HG02938 (cell line): ENCODE measurements at regions not wholly inside any gene's neighbourhood (a gene's known extent, or its start where the extent isn't known, plus 50 kb on each side); places are given as distances from the start of the nearest gene placed in this dataset.
"Not testable (repeated sequence)": the region's sequence is repeated elsewhere in the genome, so short reads cannot be mapped to it uniquely, and the experiment has no call there.

Experiments
- ATAC-seq: cut with Tn5 transposase; IDR thresholded peaks from one replicate; pipeline ENCODE4 v1.9.1; 2021; ENCODE audit warnings: mild to moderate bottlenecking, moderate library complexity; ENCODE audit not compliant: unreplicated experiment

DNA sequence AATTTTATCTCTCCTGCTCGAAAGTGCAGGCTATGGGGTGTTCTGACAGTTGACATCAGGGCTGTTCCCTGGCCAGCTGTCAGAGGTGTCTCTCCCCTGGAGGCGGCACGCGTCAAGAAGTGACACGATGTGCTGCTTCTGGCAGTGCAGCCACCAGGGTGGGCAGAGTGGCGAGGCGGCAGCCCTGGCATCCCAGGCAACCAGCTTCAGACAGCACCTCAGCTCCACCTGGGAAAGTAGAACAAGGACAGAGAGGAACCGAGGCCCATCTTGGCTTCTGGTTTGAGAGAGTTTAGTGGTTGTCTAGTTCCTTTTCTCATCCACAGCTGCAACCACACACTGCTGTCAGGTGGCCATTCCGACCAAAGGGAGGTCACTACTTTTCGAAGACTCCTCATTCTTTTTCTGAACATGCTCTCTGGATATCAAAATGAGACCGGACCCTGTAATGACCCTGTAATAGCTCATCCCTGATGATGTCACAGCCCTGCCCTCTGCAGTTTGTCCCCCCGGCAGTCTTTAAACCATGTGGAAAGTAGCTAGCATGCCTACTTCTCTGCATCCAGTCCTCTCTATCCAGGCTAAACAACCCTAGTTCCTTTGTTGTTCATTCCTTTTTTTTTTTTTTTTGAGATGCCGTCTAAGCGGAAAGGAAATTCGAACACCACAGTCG, 381.0 kb upstream of the NRP1 start:
- ATAC-seq = no peak

DNA sequence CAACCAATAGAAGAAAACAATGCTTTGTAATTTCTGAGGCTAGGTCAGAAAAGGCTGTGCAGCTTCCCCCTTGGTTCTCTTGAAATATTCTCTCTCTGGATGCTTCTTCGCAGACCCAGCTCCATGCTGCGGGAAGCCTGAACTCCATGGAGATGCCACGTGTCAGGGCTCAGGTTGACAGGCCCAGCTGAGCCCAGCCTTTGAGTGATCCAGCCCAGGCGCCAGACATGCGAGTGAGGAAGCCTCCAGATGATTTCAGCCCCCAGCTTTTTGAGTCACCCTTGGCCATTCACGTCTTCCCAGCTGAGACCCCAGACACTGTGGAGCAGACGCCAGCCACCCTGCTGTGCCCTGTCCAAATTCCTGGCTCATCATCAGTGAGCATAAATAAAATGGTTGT, 378.4 kb upstream of the NRP1 start:
- ATAC-seq = no peak

DNA sequence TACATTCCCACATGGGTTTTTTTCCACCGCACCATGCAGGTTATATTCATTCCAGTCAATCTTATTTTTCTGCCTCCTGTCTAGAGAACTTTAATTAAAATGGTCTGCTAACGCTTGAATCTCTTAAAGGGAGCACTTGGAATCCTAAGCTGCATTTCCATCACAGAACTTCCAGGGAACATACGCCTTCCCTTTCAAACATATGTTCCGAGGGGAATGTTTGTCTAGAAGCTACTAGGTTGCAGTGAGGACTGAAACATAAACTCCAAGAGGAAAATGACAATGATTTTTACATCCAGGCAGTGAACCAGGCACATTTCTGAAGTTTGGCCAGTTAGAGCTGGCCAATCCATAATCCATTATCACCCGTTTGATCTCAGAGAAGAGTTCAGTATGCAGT, 375.5 kb upstream of the NRP1 start:
- ATAC-seq = no peak

DNA sequence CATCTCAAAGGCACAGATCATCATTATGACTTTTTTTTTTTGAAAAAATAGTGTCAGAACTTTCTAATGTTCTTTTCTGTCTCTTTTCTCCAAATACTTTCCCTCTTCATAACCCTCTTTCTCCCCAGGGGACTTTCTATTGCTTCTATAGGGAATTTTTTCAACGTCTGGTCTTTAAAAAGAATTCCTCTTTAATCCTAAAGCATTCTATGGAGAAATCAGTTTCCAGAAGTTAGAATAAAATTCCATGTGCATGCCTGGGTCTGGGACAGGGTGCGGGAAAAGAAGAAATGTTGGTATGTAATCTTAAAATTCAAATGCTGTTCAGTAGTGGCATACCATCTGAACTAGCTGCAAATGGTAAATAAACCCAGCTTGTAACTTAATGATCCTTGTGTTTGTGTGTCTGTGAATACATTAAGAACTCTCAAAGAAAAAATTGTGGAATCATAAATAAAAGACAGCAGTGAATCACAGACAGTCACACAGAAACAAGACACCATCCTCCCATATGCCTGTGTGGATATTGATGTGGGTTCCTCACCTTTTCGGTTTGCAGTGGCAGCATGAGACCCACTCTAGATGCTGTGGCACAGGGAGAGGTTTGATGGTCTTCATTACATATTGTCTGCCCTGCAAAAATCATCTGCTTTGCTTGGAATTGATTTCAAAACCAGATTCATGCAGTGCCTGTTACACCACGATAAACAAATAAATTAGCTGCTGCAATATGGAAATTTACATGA, 374.7 kb upstream of the NRP1 start:
- ATAC-seq = no peak

DNA sequence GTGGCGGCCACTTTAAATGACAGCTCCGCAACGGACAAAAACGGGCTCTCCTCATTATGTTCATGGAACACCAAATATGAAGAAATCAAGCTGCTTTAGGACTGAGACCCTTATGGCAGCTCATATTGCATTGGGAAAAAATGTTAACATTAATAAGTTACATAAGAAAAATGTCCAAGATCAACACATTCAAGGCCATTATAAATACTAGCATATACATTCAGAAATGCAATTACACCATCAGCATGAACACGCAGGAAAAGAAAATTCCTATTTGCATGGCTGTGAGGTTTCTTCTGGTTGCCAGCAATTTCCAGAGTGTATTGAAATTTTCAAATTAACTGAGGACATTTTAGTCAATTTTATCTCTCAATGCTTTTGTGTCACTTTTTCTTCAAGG, 374.1 kb upstream of the NRP1 start:
- ATAC-seq = no peak

DNA sequence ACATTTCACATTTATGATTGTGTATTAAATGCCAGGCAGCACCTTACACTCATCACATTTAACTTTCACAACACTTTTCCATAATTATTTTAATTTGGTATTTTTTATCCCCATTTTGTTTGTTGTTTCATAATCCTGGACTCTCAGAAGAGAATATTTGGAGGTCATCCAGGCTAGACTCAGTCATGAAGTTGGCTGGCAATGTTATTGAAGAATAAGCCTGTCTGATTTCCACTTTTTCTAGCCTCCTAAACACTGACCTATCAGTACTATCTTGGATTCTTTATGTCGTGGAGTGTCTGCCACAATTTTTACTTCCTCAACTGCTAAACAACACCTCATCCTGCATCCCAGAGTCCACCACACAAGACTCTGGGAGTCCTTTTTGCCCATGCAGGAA, 372.3 kb upstream of the NRP1 start:
- ATAC-seq = no peak

DNA sequence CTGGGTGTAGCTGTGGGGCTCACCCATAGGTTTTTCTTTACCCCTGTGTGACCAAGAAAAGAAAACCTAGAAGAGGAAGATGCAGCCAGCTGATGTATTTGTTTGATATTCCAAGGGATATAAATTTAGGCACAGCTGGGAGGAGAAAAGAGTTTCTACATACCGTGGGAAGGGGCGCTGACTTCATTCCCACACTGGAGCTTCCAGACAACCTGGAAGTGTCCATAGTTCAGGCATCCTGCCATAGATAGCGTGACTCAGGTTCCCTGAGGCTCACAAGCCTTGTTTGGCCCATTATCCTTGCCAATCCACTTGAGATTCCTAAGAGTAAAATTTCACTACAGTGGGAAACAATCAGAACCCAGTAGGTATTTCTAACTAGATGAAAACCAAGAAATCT, 371.7 kb upstream of the NRP1 start:
- no peak for ATAC-seq

DNA sequence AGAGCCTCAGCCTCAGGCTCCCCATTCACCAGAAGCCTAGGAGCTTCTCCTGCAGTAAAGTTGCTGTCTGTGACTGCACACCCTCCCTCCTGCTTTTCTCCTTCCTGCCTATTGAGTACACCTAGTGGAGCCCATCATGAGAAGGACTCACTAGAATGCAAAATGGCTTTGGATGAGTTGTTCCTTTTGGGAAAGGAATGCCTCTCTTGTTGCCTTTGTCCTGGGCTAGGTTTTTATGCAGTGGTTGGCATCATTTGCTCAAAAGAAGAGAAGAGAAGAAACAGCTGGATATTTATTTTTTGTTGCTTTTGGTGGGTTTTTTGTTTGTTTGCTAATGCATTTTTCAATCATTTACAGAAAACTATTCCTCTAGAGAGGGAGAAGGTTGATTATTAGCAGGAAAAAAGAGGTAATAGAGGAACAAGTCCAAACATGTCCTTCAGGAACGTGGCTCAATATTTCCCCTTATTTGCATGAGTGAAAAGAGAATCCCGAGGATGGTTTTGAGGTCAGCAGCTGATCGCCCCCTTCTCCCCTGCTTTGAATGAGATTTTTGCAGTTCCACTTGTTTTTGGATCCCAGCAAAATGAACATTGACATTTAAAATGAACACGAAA, 369.9 kb upstream of the NRP1 start:
- no peak for ATAC-seq

DNA sequence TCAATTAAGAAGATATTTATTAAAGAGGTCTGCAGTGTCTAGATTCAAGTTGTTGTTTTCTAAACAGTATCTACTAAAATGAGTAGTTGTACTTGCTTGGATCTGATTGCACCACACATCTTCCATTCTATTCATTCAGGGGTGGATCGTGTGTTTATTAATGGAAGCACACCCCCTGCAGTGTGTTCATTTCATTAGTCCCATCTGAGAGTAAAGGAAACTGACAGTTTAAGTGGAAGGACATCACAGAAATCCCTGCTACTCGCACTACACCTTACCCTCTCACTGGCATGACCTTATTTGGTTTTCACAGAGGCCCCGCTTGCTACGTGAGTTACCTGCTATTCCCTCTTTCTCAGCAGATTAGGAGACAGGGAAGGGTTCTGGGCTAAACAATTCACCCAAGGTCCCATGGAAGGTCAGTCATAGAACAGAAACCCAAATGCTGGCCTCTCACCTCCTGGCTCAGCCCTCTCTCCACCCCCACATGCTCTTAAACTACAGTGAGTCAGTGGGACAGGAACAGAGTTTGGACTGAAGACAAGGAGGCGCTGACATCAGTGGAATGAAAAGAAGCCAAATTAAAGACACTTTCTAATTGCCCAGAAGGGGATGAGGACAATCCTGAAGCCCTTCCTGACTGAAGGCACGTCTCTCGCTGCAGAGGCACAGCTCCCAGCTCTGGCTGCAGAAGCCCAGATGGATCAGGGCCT, 369.2 kb upstream of the NRP1 start:
- ATAC-seq = no peak

DNA sequence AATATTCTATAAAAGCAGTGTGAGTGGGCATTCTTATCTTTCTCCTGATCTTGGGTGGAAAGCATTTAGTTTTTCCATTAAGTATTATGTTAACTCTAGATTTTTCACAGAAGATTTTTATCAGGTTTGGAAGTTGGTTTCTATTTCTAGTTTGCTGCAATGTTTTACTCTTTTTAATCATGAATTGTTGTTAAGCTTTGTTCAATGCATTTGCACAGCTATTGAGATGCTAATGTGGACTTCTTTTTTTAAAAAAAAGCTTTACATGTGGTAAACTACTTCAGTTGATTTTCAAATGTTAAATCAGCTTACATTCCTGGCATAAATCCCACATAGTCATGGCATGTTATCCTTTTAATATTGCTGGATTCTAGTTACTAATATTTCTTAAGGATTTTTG, 363.6 kb upstream of the NRP1 start:
- no peak for ATAC-seq

DNA sequence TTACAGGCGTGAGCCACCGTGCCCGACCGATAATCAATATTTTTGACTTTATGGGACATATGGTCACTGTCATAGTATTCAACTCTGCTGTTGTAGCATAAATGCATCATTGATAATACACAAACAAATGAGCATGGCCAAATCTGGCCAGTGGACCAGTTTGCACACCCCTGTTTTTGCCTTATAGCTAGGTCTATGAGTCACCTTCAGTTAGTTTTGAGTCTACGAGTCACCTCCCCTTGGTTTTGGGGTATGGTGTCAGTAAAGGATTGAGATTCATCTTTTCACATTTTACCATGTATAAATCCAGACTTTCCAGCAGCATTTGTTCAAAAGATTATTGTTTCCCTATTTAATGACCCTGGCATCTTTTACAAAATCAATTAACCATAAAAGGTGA, 362.5 kb upstream of the NRP1 start:
- no peak for ATAC-seq

DNA sequence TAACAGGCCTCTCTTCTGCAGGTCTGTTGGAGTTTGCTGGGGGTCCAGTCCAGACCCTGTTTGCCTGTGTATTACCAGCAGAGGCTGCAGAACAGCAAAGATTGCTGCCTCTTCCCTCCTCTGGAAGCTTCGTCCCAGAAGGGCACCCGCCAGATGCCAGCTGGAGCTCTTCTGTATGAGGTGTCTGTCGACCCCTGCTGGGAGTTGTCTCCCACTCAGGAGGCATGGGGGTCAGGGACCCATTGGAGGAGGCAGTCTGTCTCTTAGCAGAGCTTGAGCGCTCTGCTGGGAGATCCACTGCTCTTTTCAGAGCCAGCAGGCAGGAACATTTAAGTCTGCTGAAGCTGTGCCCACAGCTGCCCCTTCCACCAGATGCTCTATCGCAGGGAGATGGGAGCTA, 361.1 kb upstream of the NRP1 start:
- ATAC-seq = no peak

DNA sequence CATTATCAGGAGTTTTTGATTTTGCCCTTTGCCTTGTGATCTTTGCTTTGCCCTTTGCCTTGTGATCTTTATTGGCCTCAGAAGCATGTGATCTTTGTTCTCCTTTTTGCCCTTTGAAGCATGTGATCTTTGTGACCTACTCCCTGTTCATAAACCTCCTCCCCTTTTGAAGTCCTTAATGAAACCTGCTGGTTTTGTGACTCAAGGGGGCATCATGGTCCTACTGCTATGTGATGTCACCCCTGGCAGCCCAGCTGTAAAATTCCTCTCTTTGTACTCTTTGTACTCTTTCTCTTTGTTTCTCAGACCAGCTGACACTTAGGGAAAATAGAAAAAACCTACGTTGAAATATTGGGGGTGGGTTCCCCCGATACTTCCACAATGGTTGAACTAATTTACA, 356.1 kb upstream of the NRP1 start:
- ATAC-seq = not testable (repeated sequence)

DNA sequence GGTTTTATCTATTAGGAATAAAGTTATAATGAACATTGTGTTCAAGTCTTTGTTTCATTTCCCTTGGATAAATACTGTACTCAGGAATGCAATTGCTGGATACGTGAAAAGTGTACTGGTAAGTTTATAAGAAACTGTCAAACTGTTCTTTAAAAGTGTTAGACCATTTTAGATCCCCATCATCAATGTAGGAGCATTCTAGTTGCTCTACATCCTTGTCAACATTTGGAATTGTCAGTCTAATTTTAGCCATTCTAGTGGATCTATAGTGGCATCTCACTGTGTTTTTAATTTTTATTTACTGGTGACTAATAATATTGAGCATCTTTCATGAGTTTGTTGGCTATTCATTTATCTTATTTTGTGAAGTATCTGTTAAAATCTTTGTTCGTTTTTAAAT, 354.0 kb upstream of the NRP1 start:
- no peak for ATAC-seq

DNA sequence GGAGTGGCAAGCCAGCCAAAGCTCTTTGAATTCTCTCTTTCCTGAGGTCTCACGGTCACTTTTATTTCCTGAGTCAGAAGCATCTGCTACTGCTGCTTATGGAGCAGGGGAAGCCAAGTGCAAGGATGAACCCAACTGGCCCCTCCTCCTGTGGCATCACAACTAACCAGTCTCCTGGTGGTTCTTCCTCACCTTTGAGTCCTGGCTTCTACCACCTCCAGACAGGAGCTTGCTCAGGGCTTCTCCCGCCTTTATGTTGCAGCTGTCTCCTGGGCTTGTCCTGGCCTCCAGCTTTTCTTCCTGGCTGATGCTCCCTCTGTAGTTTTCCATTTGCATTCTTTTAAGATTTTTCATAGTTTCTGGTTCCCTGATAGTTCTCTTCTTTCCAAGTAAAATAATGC, 349.7 kb upstream of the NRP1 start:
- ATAC-seq = no peak

DNA sequence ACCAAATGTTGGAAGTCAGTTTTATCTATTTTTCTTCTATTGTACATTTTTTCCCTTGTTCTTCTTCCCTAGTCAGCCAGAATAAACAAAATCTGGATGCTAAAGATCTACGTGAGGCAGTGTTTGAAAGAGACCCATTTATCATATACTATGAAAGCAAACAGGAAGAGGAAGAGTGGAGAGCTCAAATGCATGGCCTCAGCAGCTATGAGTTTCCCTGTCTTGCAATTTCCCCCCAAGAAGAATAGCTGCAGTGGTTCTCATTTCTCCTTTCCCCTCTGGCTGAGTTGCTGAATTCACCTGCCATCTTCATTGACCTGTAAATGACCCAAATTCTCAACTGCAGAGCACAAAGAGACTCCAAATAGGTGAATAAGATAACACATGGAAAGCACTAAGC, 347.1 kb upstream of the NRP1 start:
- no peak for ATAC-seq

DNA sequence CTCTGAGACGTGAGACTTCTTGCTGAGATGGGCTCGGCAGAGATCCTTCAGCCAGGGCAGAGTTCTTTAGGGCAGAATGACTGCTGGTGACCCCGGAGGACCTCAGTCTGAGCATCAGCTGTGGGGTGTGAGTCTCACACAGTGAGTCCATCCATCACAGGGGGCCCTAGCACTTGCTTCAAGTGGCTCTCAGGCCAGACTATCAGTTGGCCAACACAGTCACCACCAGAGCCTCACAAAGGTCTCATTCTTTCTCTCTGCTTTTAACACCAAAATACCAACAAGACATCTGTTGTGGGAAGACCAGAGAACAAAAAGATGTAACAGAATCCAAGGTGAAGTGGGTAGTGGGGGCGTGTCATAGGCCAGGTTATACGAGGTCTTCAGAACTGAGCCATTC, 345.6 kb upstream of the NRP1 start:
- no peak for ATAC-seq

DNA sequence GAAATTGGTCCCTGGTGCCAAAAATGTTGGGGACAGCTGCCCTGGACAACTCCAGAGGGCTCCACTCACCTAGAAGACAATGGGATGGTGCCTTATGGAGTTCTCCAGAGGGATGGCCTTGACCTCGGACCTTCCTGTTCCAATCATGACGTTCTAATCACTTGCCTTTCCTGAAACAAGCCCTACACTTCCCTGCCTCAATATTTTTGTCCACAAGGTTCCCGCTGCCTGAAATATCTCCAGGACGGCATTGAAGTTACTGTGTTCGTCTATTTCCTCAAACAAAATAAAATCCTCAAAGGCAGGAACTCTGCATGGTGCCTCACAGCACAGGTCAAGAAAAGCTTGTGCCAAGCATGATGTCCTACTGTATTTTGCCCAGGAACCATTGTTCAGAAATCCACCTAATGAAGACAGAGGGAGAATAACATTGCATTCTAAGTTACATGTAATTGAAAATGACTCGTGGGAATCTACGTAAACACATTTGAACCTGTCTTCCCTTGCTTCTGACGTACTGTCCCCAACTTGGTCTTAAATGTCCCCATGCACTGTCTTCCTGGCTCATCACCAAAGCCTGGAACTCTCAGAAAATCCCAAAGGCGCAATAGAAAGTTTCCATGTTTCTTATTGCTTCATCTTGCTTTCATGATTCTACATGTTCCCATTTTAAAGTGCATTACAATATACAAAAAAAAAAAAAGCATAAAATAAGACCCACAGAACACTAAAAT, 342.3 kb upstream of the NRP1 start:
- ATAC-seq = no peak

DNA sequence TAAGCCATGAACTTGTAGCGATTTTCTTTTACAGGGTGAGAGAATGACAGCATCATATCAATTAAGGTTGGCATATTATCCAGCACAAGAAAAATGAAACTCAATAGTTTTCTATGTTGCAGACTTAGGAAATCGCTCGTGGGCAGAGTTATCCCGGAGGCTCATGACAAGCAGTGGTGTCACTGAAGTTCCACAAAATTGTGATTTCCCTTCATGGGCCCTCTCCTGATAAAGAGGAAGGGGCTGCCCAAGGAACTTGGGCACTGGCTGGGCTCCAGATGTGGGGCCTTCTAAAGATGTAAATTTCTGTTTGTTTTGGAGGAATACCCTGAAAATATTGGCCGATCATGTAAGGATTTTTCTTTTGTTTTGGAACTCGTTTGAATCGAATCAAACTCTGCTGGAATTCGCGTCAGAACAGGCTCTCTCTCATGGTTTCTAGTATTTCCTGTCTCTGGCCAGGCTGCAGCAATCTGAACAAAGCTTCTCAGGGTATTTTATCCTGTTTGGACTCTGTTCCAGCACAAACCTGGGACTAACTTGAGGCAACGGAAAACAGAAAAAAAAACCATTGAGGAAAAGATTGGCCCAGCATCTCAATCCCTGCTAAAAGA, 340.6 kb upstream of the NRP1 start:
- ATAC-seq = no peak

DNA sequence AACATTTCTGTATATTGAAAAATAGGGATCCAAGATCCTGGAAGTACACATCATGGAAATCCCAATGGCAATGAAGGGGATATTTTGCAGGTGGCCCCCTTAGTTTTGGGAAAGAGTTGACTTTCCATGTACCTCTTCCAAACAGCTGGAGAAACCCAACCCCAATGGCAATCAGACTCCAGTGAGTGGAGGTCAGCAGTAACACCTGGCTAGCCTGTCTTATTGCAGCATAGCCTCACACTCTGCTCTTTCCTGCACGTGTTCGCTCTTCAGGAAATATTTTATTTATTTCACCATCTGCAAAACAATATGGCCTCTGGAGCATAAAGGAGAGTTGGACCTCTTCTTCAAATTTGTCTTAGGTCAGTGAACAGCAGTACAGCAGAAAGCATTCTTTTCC, 340.0 kb upstream of the NRP1 start:
- no peak for ATAC-seq
